Cerebellar nuclear complex (tissue), 1 donor: ENCODE measurements at regions not wholly inside any gene's neighbourhood (a gene's known extent, or its start where the extent isn't known, plus 50 kb on each side); places are given as distances from the start of the nearest gene placed in this dataset.
A peak's percentile ranks its signal among the peaks of the same experiment; 100 is the strongest.
"Not testable (repeated sequence)": the region's sequence is repeated elsewhere in the genome, so short reads cannot be mapped to it uniquely, and the experiment has no call there.

Source experiments
- DNase-seq, 2 experiments: peaks; one replicate each; lab custom pipeline; 2025; lab: John Stamatoyannopoulos, UW

DNA sequence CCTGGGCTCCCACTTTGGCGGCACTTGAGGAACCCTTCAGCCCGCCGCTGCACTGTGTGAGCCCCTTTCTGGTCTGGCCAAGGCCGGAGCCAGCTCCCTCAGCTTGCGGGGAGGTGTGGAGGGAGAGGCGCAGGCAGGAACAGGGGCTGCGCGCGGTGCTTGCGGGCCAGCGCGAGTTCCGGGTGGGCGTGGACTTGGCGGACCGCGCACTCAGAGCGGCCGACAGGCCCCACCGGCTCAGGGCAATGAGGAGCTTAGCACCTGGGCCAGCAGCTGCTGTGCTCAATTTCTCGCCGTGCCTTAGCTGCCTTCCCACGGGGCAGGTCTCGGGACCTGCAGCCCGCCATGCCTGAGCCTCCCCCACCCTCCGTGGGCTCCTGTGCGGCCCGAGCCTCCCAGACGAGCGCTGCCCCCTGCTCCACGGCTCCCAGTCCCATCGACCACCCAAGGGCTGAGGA lies 324.8 kb downstream of the RAD51AP2 start:
- not testable (repeated sequence) for DNase-seq

DNA sequence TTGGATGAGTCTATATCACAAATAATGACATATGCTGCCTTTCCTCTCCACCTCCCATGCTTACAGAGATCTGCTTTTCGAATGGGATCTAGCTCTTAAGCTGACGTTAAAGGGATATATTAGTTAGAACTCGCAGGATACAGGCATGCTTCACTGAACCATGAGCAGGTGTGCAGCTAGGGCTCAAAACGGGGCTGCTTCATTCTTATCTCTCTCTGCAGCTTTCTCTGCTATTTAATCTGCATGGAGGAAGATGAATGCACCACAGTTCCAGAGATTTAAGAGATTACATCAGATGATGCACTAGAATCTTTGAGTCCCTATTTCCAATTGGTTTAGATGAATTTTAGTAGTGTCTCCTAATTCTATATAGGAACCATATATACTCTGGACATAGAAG lies 327.0 kb downstream of the RAD51AP2 start:
- DNase-seq = no peak

GRCh38 chr2:17190527-17190926 lies 327.7 kb downstream of the RAD51AP2 start:
- DNase-seq = no peak

- DNase-seq = no peak
These were observed 329.5 kb downstream of the RAD51AP2 start for GRCh38 chr2:17188721-17189120.

GRCh38 chr2:17184512-17184911 lies 333.7 kb downstream of the RAD51AP2 start:
- no peak for DNase-seq

DNA sequence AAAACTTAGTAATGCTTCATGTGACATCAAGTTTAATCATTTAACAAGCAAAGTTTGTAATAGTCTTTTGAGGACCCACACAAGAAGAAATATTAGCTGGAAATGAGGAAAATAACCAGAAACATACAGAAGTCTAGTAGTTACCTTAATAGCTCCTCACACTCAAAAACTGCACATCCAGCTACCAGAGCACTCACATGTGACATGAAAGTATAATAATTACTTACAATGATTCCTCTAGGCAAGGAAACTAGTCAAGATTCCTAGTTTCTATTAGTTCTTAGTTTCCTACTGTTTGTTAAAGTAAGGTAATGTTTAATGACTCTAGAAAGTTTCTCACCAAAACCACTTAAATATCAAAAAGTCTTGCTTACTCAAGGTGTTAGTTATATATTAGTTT lies 335.8 kb downstream of the RAD51AP2 start:
- no peak for DNase-seq

- no peak for DNase-seq
These were observed 337.0 kb downstream of the RAD51AP2 start for GRCh38 chr2:17181051-17181752.

DNA sequence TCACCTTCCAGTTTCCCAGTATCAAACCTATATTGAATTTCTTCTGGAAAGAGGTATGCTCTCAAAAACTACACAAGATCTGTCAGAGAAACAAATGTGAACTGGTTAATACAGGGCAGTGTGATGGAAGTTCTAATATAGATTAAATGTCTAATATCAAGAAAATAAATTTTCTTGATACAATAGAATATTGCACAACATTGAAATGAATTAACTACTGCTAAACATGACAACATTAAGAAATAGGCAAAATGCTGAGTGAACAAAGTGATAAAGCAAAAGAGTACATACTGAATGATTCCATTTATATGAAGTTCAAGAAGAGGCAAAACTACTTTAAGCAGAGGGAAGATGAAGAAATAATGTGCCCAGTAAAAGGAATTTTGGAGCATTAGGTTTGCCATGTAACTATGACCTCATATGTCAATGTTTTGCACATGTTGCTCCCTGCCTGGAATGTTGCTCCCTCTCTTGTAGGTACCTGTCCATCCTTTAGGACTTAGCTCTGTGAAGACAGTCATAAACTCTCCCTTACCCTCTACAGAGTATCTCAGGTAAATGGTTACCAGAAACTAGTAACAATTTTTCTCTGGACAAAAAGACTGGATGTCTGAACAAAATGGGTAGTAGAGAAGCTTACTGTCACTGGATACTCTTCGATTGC lies 339.0 kb downstream of the RAD51AP2 start:
- no peak for DNase-seq

DNA sequence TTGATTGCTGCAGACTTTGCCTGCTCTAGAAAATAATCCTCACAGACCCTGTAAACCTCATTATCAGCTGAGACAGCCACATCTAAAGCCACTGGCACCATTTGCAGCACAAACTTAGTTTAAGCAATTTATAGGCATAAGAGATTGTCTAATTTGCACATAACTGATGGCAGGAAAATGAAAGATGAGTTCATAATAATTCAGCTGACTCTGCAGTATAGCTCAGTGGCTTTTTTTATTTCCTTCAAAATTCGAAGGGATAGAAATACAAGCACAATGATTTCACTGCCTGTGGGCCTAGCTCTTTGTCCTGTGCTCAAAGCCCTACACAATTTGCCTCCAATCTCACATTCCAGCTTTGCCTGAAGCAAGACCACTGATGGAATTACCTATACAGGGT lies 341.2 kb downstream of the RAD51AP2 start:
- DNase-seq = no peak

DNA sequence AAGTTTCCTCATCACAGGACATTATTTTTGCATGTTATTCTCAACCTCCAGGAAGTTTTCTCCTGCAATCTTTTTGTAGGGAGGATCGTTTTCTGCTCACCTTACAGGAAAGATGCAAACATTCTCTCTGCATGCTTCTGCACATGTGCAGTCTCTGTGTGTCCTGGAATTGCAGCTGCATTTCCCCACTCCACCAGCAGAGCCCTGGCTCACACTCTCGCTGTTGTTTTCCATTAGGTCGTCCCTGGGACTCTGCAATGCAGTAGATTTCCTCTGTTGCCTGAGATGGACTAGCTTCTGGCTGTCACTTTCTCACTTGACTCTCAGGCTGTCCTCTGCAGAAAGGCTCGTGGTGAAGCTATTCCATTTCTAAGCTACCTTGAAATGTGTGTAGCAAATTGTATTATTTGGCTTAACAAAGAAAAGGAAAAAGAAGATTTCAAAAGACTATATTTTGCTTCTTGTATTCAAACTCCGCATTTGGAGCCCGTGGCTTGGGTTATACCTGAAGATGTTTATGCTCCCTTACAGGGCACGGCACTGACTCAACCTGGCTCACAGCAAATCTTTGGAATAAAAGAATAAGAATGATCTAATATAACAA lies 346.7 kb downstream of the RAD51AP2 start:
- DNase-seq = no peak

DNA sequence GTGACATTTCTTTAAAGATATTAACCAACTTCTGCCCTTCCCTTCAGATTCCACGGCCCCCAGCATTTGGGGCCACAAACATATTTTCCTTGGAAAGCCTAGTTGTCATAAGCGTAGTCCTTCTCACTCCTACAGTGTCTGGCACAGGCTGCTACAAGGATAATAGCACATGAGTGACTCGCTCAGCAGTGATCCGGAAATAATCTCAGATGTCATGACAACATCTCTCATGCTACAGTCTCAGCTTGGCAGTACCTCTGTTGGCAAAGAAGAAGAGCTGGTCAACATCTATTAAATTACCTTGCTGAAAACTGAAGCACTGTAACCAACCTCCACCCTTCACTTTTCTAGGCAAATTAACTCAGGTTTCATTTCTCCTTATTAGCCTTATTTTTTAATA lies 351.7 kb downstream of the RAD51AP2 start:
- peak; percentile 4 to 5 for DNase-seq

GRCh38 chr2:17164550-17164949 lies 353.7 kb downstream of the RAD51AP2 start:
- no peak for DNase-seq

GRCh38 chr2:17163638-17164037 lies 354.6 kb downstream of the RAD51AP2 start:
- DNase-seq = no peak

DNA sequence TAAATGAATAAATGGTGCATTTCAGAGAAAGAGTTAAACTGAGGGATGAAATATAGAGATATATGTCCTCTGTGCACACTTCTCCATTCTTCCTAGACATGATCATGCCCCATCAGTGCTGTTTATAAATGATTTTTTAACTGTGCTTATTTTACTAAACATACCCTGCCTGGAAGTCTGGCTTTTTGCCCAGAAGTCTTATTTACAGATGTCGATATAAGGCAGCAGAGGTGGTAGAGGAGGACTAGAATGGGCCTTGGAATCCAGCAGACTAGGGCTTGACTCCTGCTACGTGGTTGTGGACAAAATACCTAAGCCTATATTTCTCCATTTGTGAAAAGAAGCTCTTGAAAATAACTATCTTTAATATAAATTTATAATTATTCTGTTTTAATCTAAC lies 355.5 kb downstream of the RAD51AP2 start:
- no peak for DNase-seq

- DNase-seq = no peak
These were observed 357.6 kb downstream of the RAD51AP2 start for GRCh38 chr2:17160594-17160993.

GRCh38 chr2:17156086-17156485 lies 362.2 kb downstream of the RAD51AP2 start:
- DNase-seq = no peak

DNA sequence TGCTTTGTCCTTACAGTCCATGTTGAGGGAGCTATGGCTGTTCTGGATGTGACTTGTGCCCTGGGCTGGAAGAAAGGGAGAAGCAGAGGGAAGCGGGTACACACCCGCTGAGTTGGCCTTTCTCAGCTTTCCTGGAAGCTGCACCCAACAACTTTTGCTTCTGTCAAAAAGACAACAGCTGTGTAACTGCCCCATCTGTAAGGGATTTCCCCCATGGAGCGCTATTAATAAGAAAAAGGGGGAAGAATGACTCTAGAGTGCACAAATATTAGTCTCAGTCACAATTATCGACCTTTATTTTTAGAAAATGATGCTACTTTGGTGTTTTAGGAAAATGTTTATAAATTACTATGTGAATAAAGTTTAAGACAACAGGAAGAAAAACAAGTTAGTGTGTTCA lies 368.3 kb downstream of the RAD51AP2 start:
- no peak for DNase-seq

DNA sequence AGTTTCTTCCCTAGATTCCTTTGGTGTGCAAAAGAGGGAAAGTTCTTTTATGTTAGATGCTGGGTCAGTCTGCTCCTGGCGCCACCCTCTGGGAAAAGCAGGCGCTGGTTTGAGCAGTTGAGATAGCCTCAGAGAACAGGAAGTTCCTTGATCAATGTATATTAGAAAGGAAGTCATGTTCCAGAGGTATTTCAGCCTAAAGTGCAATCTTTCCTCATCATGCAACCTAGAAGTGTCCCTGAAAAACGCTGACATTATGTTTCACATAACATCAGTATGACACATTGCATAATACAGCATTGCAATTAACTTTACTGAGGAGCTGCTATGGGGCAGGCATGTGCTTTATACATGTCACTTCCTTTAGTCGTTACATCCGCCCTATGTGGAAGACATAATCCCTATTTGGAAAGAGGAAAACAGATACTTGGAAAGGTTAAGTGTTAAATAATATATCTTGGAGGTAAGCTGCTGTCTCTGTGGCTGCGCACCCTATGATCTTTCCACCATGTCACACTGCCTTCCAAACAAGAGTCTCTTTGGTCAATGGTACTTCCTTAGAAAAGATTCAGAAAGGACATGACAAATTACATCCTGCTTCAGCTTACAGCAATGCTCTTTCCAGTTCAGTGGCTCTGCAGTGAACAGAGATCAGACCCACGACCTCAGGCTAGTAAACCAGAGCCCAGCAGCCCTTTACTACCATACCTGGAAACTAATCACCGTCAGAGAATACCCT lies 369.7 kb downstream of the RAD51AP2 start:
- DNase-seq = no peak

DNA sequence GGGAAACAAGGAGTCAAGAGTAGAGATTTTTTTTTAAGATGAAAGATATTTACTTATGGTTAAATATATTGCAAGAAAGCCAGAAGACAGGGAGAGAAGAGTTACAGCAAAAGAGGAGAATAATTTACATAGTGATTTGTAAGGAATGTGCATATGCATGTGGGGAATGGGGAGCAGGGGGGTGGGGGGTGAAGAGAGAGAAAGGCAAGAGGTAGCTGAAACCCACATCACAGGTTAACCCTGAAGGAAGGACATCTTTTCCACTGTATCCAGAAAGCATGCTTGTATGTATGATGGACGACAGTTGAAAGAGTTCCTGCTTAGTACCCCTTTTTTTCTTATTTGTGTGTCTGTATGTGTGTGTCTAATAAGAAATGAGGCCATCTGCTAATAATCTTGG lies 371.9 kb downstream of the RAD51AP2 start:
- no peak for DNase-seq

- DNase-seq = no peak
These were observed 381.4 kb downstream of the RAD51AP2 start for GRCh38 chr2:17136877-17137276.

DNA sequence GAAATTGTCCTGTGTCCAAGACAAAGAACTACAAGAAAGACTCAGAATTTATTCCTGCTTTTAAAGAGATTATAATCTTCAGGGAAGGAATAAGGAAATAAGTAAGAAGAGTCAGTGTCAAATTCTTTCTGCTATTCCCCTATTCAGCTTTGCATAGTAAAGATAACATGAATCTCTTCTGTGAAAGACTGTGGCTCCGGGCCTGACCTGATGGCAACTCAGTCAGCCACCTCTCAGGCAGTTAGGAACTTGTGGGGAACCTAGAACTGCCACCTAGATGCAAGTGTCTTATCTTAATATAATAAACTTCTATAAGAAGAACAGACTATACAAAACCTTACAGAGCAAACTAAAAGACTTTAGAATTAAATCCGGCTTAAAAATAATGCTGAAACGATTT lies 382.0 kb downstream of the RAD51AP2 start:
- no peak for DNase-seq

GRCh38 chr2:17135619-17136018 lies 382.6 kb downstream of the RAD51AP2 start:
- no peak for DNase-seq
